Ovary (tissue), 3 donors: ENCODE measurements at regions not wholly inside any gene's neighbourhood (a gene's known extent, or its start where the extent isn't known, plus 50 kb on each side); places are given as distances from the start of the nearest gene placed in this dataset.

ENCODE experiments used
- CTCF ChIP-seq, 3 donors: fragments of 450-650 bp in 2 of 3; fragments of 200-600 bp in 1 of 3; IDR thresholded peaks; one replicate each; pipeline versions ENCODE4 v1.5.1 to v1.8.0; 2016 to 2022; ENCODE audit warnings: antibody characterized with exemption in 3 of 3, mild to moderate bottlenecking in 1 of 3
- EP300 ChIP-seq: sonication (generic); formaldehyde crosslinking; IDR thresholded peaks from one replicate; pipeline ENCODE4 v1.6.1; 2017; ENCODE audit warnings: antibody characterized with exemption
- POLR2A ChIP-seq: fragments of 450-650 bp; IDR thresholded peaks from one replicate; pipeline ENCODE4 v1.6.1; 2017; ENCODE audit warnings: antibody characterized with exemption, mild to moderate bottlenecking, moderate library complexity
- donor health status: DM: no; HTN: no; CAD: no.

GRCh38 chr5:39491210-39491609 lies 66.4 kb upstream of the DAB2 start:
- TF ChIP-seq EP300 (no peak), POLR2A (no peak), CTCF (IDR thresholded peaks at IDR 0.05) (no peak)
